H1 (cell line): ENCODE measurements at regions not wholly inside any gene's neighbourhood (a gene's known extent, or its start where the extent isn't known, plus 50 kb on each side); places are given as distances from the start of the nearest gene placed in this dataset.

ENCODE experiments used
- CTCF ChIA-PET: fragments of 300-600 bp; sonication (Branson Sonifier 250); formaldehyde crosslinking; loops from one replicate; lab custom pipeline; 2021; ENCODE audit not compliant: partially characterized antibody; lab: Charles Lee
- POLR2A ChIA-PET: fragments of 300-600 bp; sonication (Branson Sonifier 250); formaldehyde crosslinking; loops from one replicate; lab custom pipeline; 2021; ENCODE audit warnings: inconsistent platforms; ENCODE audit not compliant: partially characterized antibody; lab: Charles Lee
- DNase-seq, 2 experiments: peaks; one replicate each; pipeline versions ENCODE4 v3.0.0 to v3.0.0-alpha.2; 2010 to 2022; ENCODE audit warnings: low spot score in 2 of 2, low read depth in 1 of 2, mixed read lengths in 1 of 2
- FAIRE-seq: peaks from 2 replicates; lab custom pipeline; 2011; peaks lifted over from hg19 to GRCh38; lab: Jason Lieb, UNC
- H2AFZ ChIP-seq: 2 replicates; pipeline ENCODE4 v1.8.1; 2012; ENCODE audit warnings: low read length, inconsistent platforms
- H2AK5ac ChIP-seq: 2 replicates; pipeline ENCODE4 v1.6.1; 2013; ENCODE audit warnings: low read depth, low read length
- H2BK120ac ChIP-seq: replicated peaks from 2 replicates; pipeline ENCODE3; 2013; ENCODE audit warnings: low read depth, low read length, inconsistent platforms
- H2BK12ac ChIP-seq: 2 replicates; pipeline ENCODE4 v1.6.1; 2013; ENCODE audit warnings: low read depth, low read length
- H2BK15ac ChIP-seq: 2 replicates; pipeline ENCODE4 v1.6.1; 2013; ENCODE audit warnings: low read length
- H2BK20ac ChIP-seq: 2 replicates; pipeline ENCODE4 v1.6.1; 2013; ENCODE audit warnings: low read length
- H2BK5ac ChIP-seq: 2 replicates; pipeline ENCODE4 v1.6.1; 2013; ENCODE audit warnings: low read depth, low read length
- H3K14ac ChIP-seq: 2 replicates; pipeline ENCODE4 v1.6.1; 2013; ENCODE audit warnings: inconsistent platforms; ENCODE audit not compliant: insufficient read length
- H3K18ac ChIP-seq: 2 replicates; pipeline ENCODE4 v1.6.1; 2013; ENCODE audit warnings: low read length; ENCODE audit errors: extremely low read depth
- H3K23ac ChIP-seq: 2 replicates; pipeline ENCODE4 v1.6.1; 2013; ENCODE audit warnings: inconsistent platforms; ENCODE audit not compliant: insufficient read length
- H3K23me2 ChIP-seq: 2 replicates; pipeline ENCODE4 v1.6.1; 2013; ENCODE audit warnings: low read depth, low read length
- H3K27ac ChIP-seq: 2 replicates; pipeline ENCODE4 v1.6.1; 2011; ENCODE audit warnings: low read depth, low read length, inconsistent platforms
- H3K27me3 ChIP-seq, 4 experiments: replicated peaks in 1 of 4; 1 replicate in 1 of 4; 2 replicates in 3 of 4; pipeline versions ENCODE4 v1.6.1 to v1.8.1; 2011 to 2013; ENCODE audit warnings: low read length in 3 of 4, mild to moderate bottlenecking in 3 of 4, inconsistent platforms in 2 of 4, mixed read lengths in 2 of 4, moderate library complexity in 1 of 4; ENCODE audit not compliant: control insufficient read depth in 3 of 4, insufficient read depth in 3 of 4; ENCODE audit errors: extremely low read depth in 1 of 4
- H3K36me3 ChIP-seq, 4 experiments: 2 replicates each; pipeline versions ENCODE4 v1.6.1 to v1.8.1; 2011 to 2013; ENCODE audit warnings: mild to moderate bottlenecking in 4 of 4, low read length in 3 of 4, moderate library complexity in 2 of 4, control low read depth in 1 of 4, inconsistent platforms in 1 of 4; ENCODE audit not compliant: insufficient read depth in 4 of 4, control insufficient read depth in 2 of 4
- H3K4ac ChIP-seq: replicated peaks from 2 replicates; pipeline ENCODE3; 2013; ENCODE audit warnings: low read length, low read depth, mixed read lengths, inconsistent platforms; ENCODE audit not compliant: insufficient read length
- H3K4me1 ChIP-seq, 4 experiments: replicated peaks in 1 of 4; 1 replicate in 1 of 4; 2 replicates in 3 of 4; pipeline versions ENCODE4 v1.6.1 to v1.8.1; 2011 to 2013; ENCODE audit warnings: low read length in 3 of 4, inconsistent platforms in 2 of 4, mixed read lengths in 1 of 4; ENCODE audit not compliant: insufficient read depth in 4 of 4, control insufficient read depth in 3 of 4
- H3K4me2 ChIP-seq, 2 experiments: 2 replicates each; pipeline versions ENCODE4 v1.6.1 to v1.8.1; 2011 to 2013; ENCODE audit warnings: low read depth in 2 of 2, low read length in 2 of 2, control low read depth in 1 of 2, inconsistent platforms in 1 of 2, mild to moderate bottlenecking in 1 of 2; ENCODE audit not compliant: insufficient read depth in 1 of 2
- H3K4me3 ChIP-seq, 4 experiments: fragments of 200-600, 300-600 bp in 1 of 4; sonication (generic), shearing (Covaris generic), sonication (Bioruptor Twin) in 1 of 4; 2 replicates each; pipeline versions ENCODE4 v1.5.1 to v1.8.1; 2011 to 2016; ENCODE audit warnings: low read length in 4 of 4, low read depth in 3 of 4, control low read depth in 2 of 4, inconsistent platforms in 2 of 4, mild to moderate bottlenecking in 2 of 4, mixed read lengths in 1 of 4, moderate library complexity in 1 of 4; ENCODE audit not compliant: insufficient read depth in 2 of 4; ENCODE audit errors: extremely low read depth in 1 of 4
- H3K56ac ChIP-seq: replicated peaks from 2 replicates; pipeline ENCODE3; 2013; ENCODE audit warnings: low read depth, mild to moderate bottlenecking, mixed read lengths, low read length, inconsistent platforms; ENCODE audit not compliant: insufficient read length
- H3K79me1 ChIP-seq: 2 replicates; pipeline ENCODE4 v1.6.1; 2013; ENCODE audit warnings: low read depth, low read length, control low read depth
- H3K79me2 ChIP-seq, 2 experiments: 2 replicates each; pipeline versions ENCODE4 v1.6.1 to v1.8.1; 2012 to 2013; ENCODE audit warnings: low read length in 2 of 2, mild to moderate bottlenecking in 2 of 2, inconsistent platforms in 1 of 2; ENCODE audit not compliant: insufficient read depth in 2 of 2, control insufficient read depth in 1 of 2
- H3K9ac ChIP-seq, 4 experiments: replicated peaks in 1 of 4; 1 replicate in 1 of 4; 2 replicates in 3 of 4; pipeline versions ENCODE4 v1.6.1 to v1.8.1; 2011 to 2013; ENCODE audit warnings: low read depth in 3 of 4, low read length in 3 of 4, control low read depth in 2 of 4, mild to moderate bottlenecking in 2 of 4, moderate library complexity in 2 of 4, inconsistent platforms in 1 of 4; ENCODE audit errors: extremely low read depth in 1 of 4
- H3K9me3 ChIP-seq, 2 experiments: 2 replicates each; pipeline versions ENCODE4 v1.6.1 to v1.8.1; 2012 to 2013; ENCODE audit warnings: mild to moderate bottlenecking in 2 of 2, moderate library complexity in 2 of 2, control low read depth in 1 of 2, inconsistent platforms in 1 of 2, low read depth in 1 of 2, low read length in 1 of 2, mixed read lengths in 1 of 2; ENCODE audit not compliant: insufficient read depth in 2 of 2
- H4K20me1 ChIP-seq, 2 experiments: replicated peaks in 1 of 2; 2 replicates each; pipeline versions ENCODE3 to v1.8.1; 2011 to 2013; ENCODE audit warnings: inconsistent platforms in 2 of 2, low read length in 2 of 2, mild to moderate bottlenecking in 1 of 2; ENCODE audit not compliant: insufficient read depth in 2 of 2, control insufficient read depth in 1 of 2
- H4K5ac ChIP-seq: 2 replicates; pipeline ENCODE4 v1.6.1; 2013; ENCODE audit warnings: low read length, low read depth, mixed read lengths, inconsistent platforms; ENCODE audit not compliant: insufficient read length
- H4K8ac ChIP-seq: 2 replicates; pipeline ENCODE4 v1.8.0; 2013; ENCODE audit warnings: mild to moderate bottlenecking, moderate library complexity, low read length, inconsistent platforms; ENCODE audit not compliant: insufficient read depth; ENCODE audit errors: extremely low read depth
- H4K91ac ChIP-seq: replicated peaks from 2 replicates; pipeline ENCODE3; 2013; ENCODE audit warnings: low read length, mixed read lengths, inconsistent platforms; ENCODE audit not compliant: insufficient read length
- MAFK ChIP-seq: IDR thresholded peaks from 2 replicates; pipeline ENCODE4 v1.6.1; 2012; ENCODE audit warnings: low read depth, mild to moderate bottlenecking, improper control_type of control experiment, low read length
- WGBS, 2 experiments: shearing (Covaris generic) in 1 of 2; methylation state at CpG; one replicate each; pipeline versions ENCODE4 v1.1.6 to v1.1.7; 2013 to 2015; ENCODE audit warnings: low lambda C conversion rate in 2 of 2, mixed read lengths in 2 of 2, inconsistent platforms in 1 of 2, low coverage in 1 of 2, missing lambda C conversion rate in 1 of 2; ENCODE audit not compliant: insufficient replicate concordance in 2 of 2, insufficient coverage in 1 of 2, insufficient read length in 1 of 2; ENCODE audit errors: extremely low coverage in 1 of 2, missing lambda C conversion rate in 1 of 2; 5-methylcytosine and 5-hydroxymethylcytosine counted together
- TF ChIP-seq, protein P1 (sequence below), 3 experiments: IDR thresholded peaks; 1 replicate in 2 of 3; 2 replicates in 1 of 3; pipeline versions ENCODE4 v1.5.1 to v1.6.1; 2011; ENCODE audit warnings: low read length in 3 of 3, mild to moderate bottlenecking in 3 of 3, inconsistent platforms in 2 of 3, low read depth in 1 of 3, moderate library complexity in 1 of 3; ENCODE audit not compliant: insufficient read depth in 1 of 3; ENCODE audit errors: control extremely low read depth in 1 of 3

DNA sequence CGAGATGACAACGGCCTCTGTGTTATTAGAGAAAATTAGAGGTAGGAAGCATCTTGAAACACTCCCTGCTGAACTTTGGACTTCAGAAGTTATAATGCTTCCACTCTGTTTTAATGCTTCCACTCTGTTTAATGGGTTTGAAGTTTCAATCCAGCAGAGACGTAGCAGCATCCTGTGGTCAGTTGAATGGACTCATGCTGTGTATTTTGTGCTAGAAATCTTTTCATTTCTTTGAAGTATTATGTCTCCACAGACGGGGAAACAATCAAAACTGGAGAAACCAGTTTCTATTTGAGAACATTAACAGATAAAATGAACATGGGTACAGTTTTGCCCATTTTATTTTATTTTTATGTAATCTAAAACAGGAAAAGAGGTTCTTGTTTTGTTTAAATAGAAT lies 1736.2 kb downstream of the SLITRK5 start:
- no peak overlapping the region for H2BK12ac ChIP-seq
- H3K79me1 ChIP-seq: no peaks in the 10 kb centered on the region
- CTCF ChIA-PET: interaction anchor here (0.9 kb wide), 1 partner anchor 8 kb away, joined by 3 read pairs; no protein-coding TSS in a partner anchor
- H3K36me3 ChIP-seq: no peaks in the 10 kb centered on the region
- H3K4me3 ChIP-seq: no peak overlapping the region
- no peak overlapping the region for H3K4me2 ChIP-seq
- H2AFZ ChIP-seq: no peak overlapping the region
- H3K9ac ChIP-seq: no peak overlapping the region
- no peak overlapping the region for H2BK5ac ChIP-seq
- DNase-seq (no peak), FAIRE-seq (no peak)
- no peaks in the 10 kb centered on the region for H3K79me2 ChIP-seq
- no peak overlapping the region for H2BK120ac ChIP-seq
- H3K9me3 ChIP-seq: no peaks in the 10 kb centered on the region
- no peak overlapping the region for H3K14ac ChIP-seq
- H4K8ac ChIP-seq: no peak overlapping the region
- H4K20me1 ChIP-seq: no peaks in the 10 kb centered on the region
- H3K18ac ChIP-seq: no peak overlapping the region
- peaks cover 0 to 3% (median 0%) of the 10 kb centered on the region in 4 experiments; a peak in 1 of 7 replicates for H3K4me1 ChIP-seq
- H3K4ac ChIP-seq: no peak overlapping the region
- POLR2A ChIA-PET: no interaction called here
- no peak overlapping the region for H2BK15ac ChIP-seq
- H2AK5ac ChIP-seq: no peak overlapping the region
- no peak overlapping the region for H3K23ac ChIP-seq
- TF ChIP-seq MAFK: no peak
- TF ChIP-seq, protein P1, sequence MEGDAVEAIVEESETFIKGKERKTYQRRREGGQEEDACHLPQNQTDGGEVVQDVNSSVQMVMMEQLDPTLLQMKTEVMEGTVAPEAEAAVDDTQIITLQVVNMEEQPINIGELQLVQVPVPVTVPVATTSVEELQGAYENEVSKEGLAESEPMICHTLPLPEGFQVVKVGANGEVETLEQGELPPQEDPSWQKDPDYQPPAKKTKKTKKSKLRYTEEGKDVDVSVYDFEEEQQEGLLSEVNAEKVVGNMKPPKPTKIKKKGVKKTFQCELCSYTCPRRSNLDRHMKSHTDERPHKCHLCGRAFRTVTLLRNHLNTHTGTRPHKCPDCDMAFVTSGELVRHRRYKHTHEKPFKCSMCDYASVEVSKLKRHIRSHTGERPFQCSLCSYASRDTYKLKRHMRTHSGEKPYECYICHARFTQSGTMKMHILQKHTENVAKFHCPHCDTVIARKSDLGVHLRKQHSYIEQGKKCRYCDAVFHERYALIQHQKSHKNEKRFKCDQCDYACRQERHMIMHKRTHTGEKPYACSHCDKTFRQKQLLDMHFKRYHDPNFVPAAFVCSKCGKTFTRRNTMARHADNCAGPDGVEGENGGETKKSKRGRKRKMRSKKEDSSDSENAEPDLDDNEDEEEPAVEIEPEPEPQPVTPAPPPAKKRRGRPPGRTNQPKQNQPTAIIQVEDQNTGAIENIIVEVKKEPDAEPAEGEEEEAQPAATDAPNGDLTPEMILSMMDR (IDR thresholded peaks at IDR 0.05; ENCODE audit: control extremely low read depth in 1 of 3, insufficient read depth in 1 of 3, low read depth in 1 of 3, low read length in 3 of 3): no peak
- H3K23me2 ChIP-seq: no peaks in the 10 kb centered on the region
- H3K27me3 ChIP-seq: no peaks in the 10 kb centered on the region
- WGBS, 2 experiments: 76% methylated on average over 4 of the region's 4 CpGs; no CpG with 5 or more reads in 1 of the 2 experiments
- H4K5ac ChIP-seq: no peak overlapping the region
- no peak overlapping the region for H2BK20ac ChIP-seq
- no peak overlapping the region for H3K56ac ChIP-seq
- H4K91ac ChIP-seq: no peak overlapping the region
- H3K27ac ChIP-seq: no peak overlapping the region
